GM23338 (cell line): ENCODE measurements at regions not wholly inside any gene's neighbourhood (a gene's known extent, or its start where the extent isn't known, plus 50 kb on each side); places are given as distances from the start of the nearest gene placed in this dataset.

Experiments used
- ATAC-seq: fragments of 200-7000 bp; cut with Tn5 transposase; 3 replicates; pipeline ENCODE4 v1.9.1; 2020
- DNase-seq: peaks from one replicate; pipeline ENCODE4 v3.0.0-alpha.2; 2015; ENCODE audit warnings: low spot score
- H2AFZ ChIP-seq: fragments of 200-600 bp; sonication (generic); 2 replicates; pipeline ENCODE4 v1.8.0; 2016; ENCODE audit warnings: antibody characterized with exemption, mild to moderate bottlenecking, moderate library complexity
- H3F3A ChIP-seq: fragments of 200-600 bp; sonication (generic); replicated peaks from 2 replicates; pipeline ENCODE4 v1.8.0; 2017; ENCODE audit warnings: antibody characterized with exemption, mixed run types, low read depth
- H3K27ac ChIP-seq: fragments of 200-600 bp; sonication (generic); 2 replicates; pipeline ENCODE4 v1.6.1; 2016; ENCODE audit warnings: low read depth
- H3K27me3 ChIP-seq: fragments of 200-600 bp; sonication (generic); 2 replicates; pipeline ENCODE4 v1.8.0; 2016; ENCODE audit warnings: mild to moderate bottlenecking, mixed run types, moderate library complexity; ENCODE audit not compliant: insufficient read depth
- H3K36me3 ChIP-seq: fragments of 200-600 bp; sonication (generic); 2 replicates; pipeline ENCODE4 v1.8.0; 2016; ENCODE audit warnings: mild to moderate bottlenecking; ENCODE audit not compliant: insufficient read depth
- H3K4me1 ChIP-seq: fragments of 200-600 bp; sonication (generic); 2 replicates; pipeline ENCODE4 v1.8.0; 2016; ENCODE audit warnings: mild to moderate bottlenecking, moderate library complexity; ENCODE audit not compliant: insufficient read depth
- H3K4me2 ChIP-seq: fragments of 200-600 bp; sonication (generic); 2 replicates; pipeline ENCODE4 v1.7.1; 2017; ENCODE audit warnings: mixed run types
- H3K4me3 ChIP-seq: fragments of 200-600 bp; sonication (generic); 2 replicates; pipeline ENCODE4 v1.6.1; 2016; ENCODE audit warnings: mixed run types
- H3K79me2 ChIP-seq: fragments of 200-600 bp; sonication (generic); replicated peaks from 2 replicates; pipeline ENCODE4 v1.8.0; 2017; ENCODE audit warnings: mild to moderate bottlenecking; ENCODE audit not compliant: insufficient read depth
- H3K9me2 ChIP-seq: fragments of 200-600 bp; sonication (generic); 2 replicates; pipeline ENCODE4 v1.8.0; 2017; ENCODE audit not compliant: insufficient read depth
- H4K20me1 ChIP-seq: fragments of 200-600 bp; sonication (generic); replicated peaks from 2 replicates; pipeline ENCODE4 v1.8.0; 2017; ENCODE audit warnings: mild to moderate bottlenecking; ENCODE audit not compliant: insufficient read depth
- H3K27ac Mint-ChIP-seq: 2 replicates; pipeline ENCODE4 v1.8.0; 2020; ENCODE audit warnings: inconsistent platforms, mild to moderate bottlenecking, moderate library complexity, mixed read lengths
- H3K27me3 Mint-ChIP-seq: 3 replicates; pipeline ENCODE4 v1.8.0; 2022; ENCODE audit warnings: low read depth, mild to moderate bottlenecking, moderate library complexity, mixed read lengths, inconsistent platforms; ENCODE audit not compliant: insufficient read depth, poor library complexity
- H3K36me3 Mint-ChIP-seq: 3 replicates; pipeline ENCODE4 v1.8.0; 2021; ENCODE audit warnings: low read depth, mild to moderate bottlenecking, inconsistent platforms, moderate library complexity, mixed read lengths
- H3K4me1 Mint-ChIP-seq: 3 replicates; pipeline ENCODE4 v1.8.0; 2020; ENCODE audit warnings: mild to moderate bottlenecking, inconsistent platforms, mixed read lengths
- H3K4me3 Mint-ChIP-seq: 3 replicates; pipeline ENCODE4 v1.8.0; 2021; ENCODE audit warnings: moderate library complexity, mild to moderate bottlenecking, inconsistent platforms, mixed read lengths
- H3K9me3 Mint-ChIP-seq: 3 replicates; pipeline ENCODE4 v1.8.0; 2020; ENCODE audit warnings: moderate library complexity, mild to moderate bottlenecking, inconsistent platforms, mixed read lengths
- CREB1 ChIP-seq: fragments of 250-450 bp; sonication (Bioruptor Pico); IDR thresholded peaks from 2 replicates; pipeline ENCODE4 v1.5.0; 2020; ENCODE audit warnings: low read depth, mild to moderate bottlenecking, moderate library complexity
- ETS1 ChIP-seq: IDR thresholded peaks from 2 replicates; pipeline ENCODE4 v1.6.1; 2016; ENCODE audit warnings: antibody characterized with exemption
- EZH2 ChIP-seq: fragments of 200-600 bp; sonication (generic); IDR thresholded peaks from one replicate; pipeline ENCODE4 v1.8.0; 2017; ENCODE audit warnings: antibody characterized with exemption, mild to moderate bottlenecking, low read depth; ENCODE audit not compliant: unreplicated experiment
- EZH2phosphoT487 ChIP-seq: fragments of 200-600 bp; sonication (generic); IDR thresholded peaks from one replicate; pipeline ENCODE4 v1.8.1; 2018; ENCODE audit warnings: antibody characterized with exemption; ENCODE audit not compliant: unreplicated experiment
- JUNB ChIP-seq: IDR thresholded peaks from one replicate; pipeline ENCODE4 v1.6.1; 2016; ENCODE audit warnings: antibody characterized with exemption; ENCODE audit not compliant: unreplicated experiment
- NANOG ChIP-seq: IDR thresholded peaks from 2 replicates; pipeline ENCODE4 v1.6.1; 2016; ENCODE audit warnings: antibody characterized with exemption, borderline replicate concordance
- STAT1 ChIP-seq: IDR thresholded peaks from one replicate; pipeline ENCODE4 v1.6.1; 2016; ENCODE audit warnings: antibody characterized with exemption; ENCODE audit not compliant: unreplicated experiment
- ZNF331 ChIP-seq: fragments of 250-450 bp; sonication (Bioruptor Pico); IDR thresholded peaks from 2 replicates; pipeline ENCODE4 v1.5.0; 2020; ENCODE audit warnings: low read depth, mild to moderate bottlenecking, moderate library complexity
- TF ChIP-seq, protein P1 (sequence below): IDR thresholded peaks from one replicate; pipeline ENCODE4 v1.6.1; 2018; ENCODE audit warnings: antibody characterized with exemption; ENCODE audit not compliant: unreplicated experiment
- TF ChIP-seq, protein P2 (sequence below): fragments of 250-450 bp; sonication (Bioruptor Pico); IDR thresholded peaks from 2 replicates; pipeline ENCODE4 v1.5.0; 2020; ENCODE audit warnings: mild to moderate bottlenecking, moderate library complexity

- no peak overlapping the region for H3K4me3 ChIP-seq
Measured at GRCh38 chr1:218078916-218079315, 206.2 kb upstream of the RRP15 start.

More at GRCh38 chr1:218078916-218079315, 206.2 kb upstream of the RRP15 start:
- peaks cover 4% of the 10 kb centered on the region for H3K4me1 ChIP-seq
- DNase-seq (no peak), ATAC-seq (no peak)
- no peaks in the 10 kb centered on the region; the same call in 1 of the 2 replicates for H3K36me3 ChIP-seq
- H3K4me2 ChIP-seq = no peak overlapping the region
- Mint-ChIP-seq H3K4me1 (peaks cover 9% of the 10 kb centered on the region; the same call in 2 of the 3 replicates), H3K4me3 (no peak overlapping the region), H3K36me3 (no peaks in the 10 kb centered on the region), H3K9me3 (no peaks in the 10 kb centered on the region), H3K27me3 (peaks cover 2% of the 10 kb centered on the region), H3K27ac (no peak overlapping the region)
- H2AFZ ChIP-seq = peak overlapping the region; percentile 6; the same call in 1 of the 2 replicates
- H4K20me1 ChIP-seq = no peaks in the 10 kb centered on the region
- H3K27me3 ChIP-seq = no peaks in the 10 kb centered on the region
- H3F3A ChIP-seq = no peaks in the 10 kb centered on the region
- no peak overlapping the region for H3K27ac ChIP-seq
- H3K9me2 ChIP-seq = no peaks in the 10 kb centered on the region
- TF ChIP-seq, protein P1, sequence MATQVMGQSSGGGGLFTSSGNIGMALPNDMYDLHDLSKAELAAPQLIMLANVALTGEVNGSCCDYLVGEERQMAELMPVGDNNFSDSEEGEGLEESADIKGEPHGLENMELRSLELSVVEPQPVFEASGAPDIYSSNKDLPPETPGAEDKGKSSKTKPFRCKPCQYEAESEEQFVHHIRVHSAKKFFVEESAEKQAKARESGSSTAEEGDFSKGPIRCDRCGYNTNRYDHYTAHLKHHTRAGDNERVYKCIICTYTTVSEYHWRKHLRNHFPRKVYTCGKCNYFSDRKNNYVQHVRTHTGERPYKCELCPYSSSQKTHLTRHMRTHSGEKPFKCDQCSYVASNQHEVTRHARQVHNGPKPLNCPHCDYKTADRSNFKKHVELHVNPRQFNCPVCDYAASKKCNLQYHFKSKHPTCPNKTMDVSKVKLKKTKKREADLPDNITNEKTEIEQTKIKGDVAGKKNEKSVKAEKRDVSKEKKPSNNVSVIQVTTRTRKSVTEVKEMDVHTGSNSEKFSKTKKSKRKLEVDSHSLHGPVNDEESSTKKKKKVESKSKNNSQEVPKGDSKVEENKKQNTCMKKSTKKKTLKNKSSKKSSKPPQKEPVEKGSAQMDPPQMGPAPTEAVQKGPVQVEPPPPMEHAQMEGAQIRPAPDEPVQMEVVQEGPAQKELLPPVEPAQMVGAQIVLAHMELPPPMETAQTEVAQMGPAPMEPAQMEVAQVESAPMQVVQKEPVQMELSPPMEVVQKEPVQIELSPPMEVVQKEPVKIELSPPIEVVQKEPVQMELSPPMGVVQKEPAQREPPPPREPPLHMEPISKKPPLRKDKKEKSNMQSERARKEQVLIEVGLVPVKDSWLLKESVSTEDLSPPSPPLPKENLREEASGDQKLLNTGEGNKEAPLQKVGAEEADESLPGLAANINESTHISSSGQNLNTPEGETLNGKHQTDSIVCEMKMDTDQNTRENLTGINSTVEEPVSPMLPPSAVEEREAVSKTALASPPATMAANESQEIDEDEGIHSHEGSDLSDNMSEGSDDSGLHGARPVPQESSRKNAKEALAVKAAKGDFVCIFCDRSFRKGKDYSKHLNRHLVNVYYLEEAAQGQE = no peak
- TF ChIP-seq, protein P2, sequence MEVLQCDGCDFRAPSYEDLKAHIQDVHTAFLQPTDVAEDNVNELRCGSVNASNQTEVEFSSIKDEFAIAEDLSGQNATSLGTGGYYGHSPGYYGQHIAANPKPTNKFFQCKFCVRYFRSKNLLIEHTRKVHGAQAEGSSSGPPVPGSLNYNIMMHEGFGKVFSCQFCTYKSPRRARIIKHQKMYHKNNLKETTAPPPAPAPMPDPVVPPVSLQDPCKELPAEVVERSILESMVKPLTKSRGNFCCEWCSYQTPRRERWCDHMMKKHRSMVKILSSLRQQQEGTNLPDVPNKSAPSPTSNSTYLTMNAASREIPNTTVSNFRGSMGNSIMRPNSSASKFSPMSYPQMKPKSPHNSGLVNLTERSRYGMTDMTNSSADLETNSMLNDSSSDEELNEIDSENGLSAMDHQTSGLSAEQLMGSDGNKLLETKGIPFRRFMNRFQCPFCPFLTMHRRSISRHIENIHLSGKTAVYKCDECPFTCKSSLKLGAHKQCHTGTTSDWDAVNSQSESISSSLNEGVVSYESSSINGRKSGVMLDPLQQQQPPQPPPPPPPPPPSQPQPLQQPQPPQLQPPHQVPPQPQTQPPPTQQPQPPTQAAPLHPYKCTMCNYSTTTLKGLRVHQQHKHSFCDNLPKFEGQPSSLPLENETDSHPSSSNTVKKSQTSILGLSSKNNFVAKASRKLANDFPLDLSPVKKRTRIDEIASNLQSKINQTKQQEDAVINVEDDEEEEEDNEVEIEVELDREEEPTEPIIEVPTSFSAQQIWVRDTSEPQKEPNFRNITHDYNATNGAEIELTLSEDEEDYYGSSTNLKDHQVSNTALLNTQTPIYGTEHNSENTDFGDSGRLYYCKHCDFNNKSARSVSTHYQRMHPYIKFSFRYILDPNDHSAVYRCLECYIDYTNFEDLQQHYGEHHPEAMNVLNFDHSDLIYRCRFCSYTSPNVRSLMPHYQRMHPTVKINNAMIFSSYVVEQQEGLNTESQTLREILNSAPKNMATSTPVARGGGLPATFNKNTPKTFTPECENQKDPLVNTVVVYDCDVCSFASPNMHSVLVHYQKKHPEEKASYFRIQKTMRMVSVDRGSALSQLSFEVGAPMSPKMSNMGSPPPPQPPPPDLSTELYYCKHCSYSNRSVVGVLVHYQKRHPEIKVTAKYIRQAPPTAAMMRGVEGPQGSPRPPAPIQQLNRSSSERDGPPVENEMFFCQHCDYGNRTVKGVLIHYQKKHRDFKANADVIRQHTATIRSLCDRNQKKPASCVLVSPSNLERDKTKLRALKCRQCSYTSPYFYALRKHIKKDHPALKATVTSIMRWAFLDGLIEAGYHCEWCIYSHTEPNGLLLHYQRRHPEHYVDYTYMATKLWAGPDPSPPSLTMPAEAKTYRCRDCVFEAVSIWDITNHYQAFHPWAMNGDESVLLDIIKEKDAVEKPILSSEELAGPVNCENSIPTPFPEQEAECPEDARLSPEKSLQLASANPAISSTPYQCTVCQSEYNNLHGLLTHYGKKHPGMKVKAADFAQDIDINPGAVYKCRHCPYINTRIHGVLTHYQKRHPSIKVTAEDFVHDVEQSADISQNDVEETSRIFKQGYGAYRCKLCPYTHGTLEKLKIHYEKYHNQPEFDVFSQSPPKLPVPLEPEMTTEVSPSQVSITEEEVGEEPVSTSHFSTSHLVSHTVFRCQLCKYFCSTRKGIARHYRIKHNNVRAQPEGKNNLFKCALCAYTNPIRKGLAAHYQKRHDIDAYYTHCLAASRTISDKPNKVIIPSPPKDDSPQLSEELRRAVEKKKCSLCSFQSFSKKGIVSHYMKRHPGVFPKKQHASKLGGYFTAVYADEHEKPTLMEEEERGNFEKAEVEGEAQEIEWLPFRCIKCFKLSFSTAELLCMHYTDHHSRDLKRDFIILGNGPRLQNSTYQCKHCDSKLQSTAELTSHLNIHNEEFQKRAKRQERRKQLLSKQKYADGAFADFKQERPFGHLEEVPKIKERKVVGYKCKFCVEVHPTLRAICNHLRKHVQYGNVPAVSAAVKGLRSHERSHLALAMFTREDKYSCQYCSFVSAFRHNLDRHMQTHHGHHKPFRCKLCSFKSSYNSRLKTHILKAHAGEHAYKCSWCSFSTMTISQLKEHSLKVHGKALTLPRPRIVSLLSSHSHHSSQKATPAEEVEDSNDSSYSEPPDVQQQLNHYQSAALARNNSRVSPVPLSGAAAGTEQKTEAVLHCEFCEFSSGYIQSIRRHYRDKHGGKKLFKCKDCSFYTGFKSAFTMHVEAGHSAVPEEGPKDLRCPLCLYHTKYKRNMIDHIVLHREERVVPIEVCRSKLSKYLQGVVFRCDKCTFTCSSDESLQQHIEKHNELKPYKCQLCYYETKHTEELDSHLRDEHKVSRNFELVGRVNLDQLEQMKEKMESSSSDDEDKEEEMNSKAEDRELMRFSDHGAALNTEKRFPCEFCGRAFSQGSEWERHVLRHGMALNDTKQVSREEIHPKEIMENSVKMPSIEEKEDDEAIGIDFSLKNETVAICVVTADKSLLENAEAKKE (CRISPR knock-in tag) = no peak
- no peak for TF ChIP-seq STAT1
- no peak for TF ChIP-seq JUNB
- no peak for TF ChIP-seq ZNF331 (CRISPR knock-in tag)
- TF ChIP-seq EZH2phosphoT487 = no peak
- TF ChIP-seq ETS1 = no peak
- TF ChIP-seq CREB1 (CRISPR knock-in tag) = no peak
- TF ChIP-seq EZH2 = no peak
- TF ChIP-seq NANOG = no peak
- H3K79me2 ChIP-seq = no peaks in the 10 kb centered on the region
